ENCODE measurements at regions not wholly inside any gene's neighbourhood (a gene's known extent, or its start where the extent isn't known, plus 50 kb on each side); places are given as distances from the start of the nearest gene placed in this dataset.

GRCh38 chr4:44563496-44563895, 87.9 kb downstream of the YIPF7 start:
- no peak overlapping the region for H3K4me3 ChIP-seq (ENCODE audit: low read depth in 1 of 5, low read length in 5 of 5)
- H3K36me3 ChIP-seq (ENCODE audit: control insufficient read depth in 5 of 5, insufficient read depth in 5 of 5, low read length in 5 of 5): no peaks in the 10 kb centered on the region
- H3K4me1 ChIP-seq (ENCODE audit: control insufficient read depth in 5 of 5, insufficient read depth in 5 of 5, low read length in 5 of 5): no peaks in the 10 kb centered on the region
- no peak overlapping the region for H3K27ac ChIP-seq (ENCODE audit: low read depth, low read length)
- H3K9ac ChIP-seq (ENCODE audit: low read length in 5 of 5): no peak overlapping the region
- no peaks in the 10 kb centered on the region for H3K27me3 ChIP-seq (ENCODE audit: control insufficient read depth in 5 of 5, insufficient read depth in 4 of 5, low read length in 5 of 5)
- peaks cover 0 to 4% (median 0%) of the 10 kb centered on the region in 5 donors for H3K9me3 ChIP-seq (ENCODE audit: control insufficient read depth in 5 of 5, low read length in 5 of 5)

- no peaks in the 10 kb centered on the region for H3K36me3 ChIP-seq (ENCODE audit: control insufficient read depth in 5 of 5, insufficient read depth in 5 of 5, low read length in 5 of 5)
- no peaks in the 10 kb centered on the region for H3K4me1 ChIP-seq (ENCODE audit: control insufficient read depth in 5 of 5, insufficient read depth in 5 of 5, low read length in 5 of 5)
- H3K9ac ChIP-seq (ENCODE audit: low read length in 5 of 5): no peak overlapping the region
- H3K4me3 ChIP-seq (ENCODE audit: low read depth in 1 of 5, low read length in 5 of 5): no peak overlapping the region
- H3K9me3 ChIP-seq (ENCODE audit: control insufficient read depth in 5 of 5, low read length in 5 of 5): no peaks in the 10 kb centered on the region
- H3K27ac ChIP-seq (ENCODE audit: low read depth, low read length): no peak overlapping the region
- H3K27me3 ChIP-seq (ENCODE audit: control insufficient read depth in 5 of 5, insufficient read depth in 4 of 5, low read length in 5 of 5): no peaks in the 10 kb centered on the region
Measured at GRCh38 chr4:44558031-44558605, 93.3 kb downstream of the YIPF7 start.

GRCh38 chr4:44554768-44555167, 96.7 kb downstream of the YIPF7 start:
- Histone ChIP-seq H3K4me1 (ENCODE audit: control insufficient read depth in 5 of 5, insufficient read depth in 5 of 5, low read length in 5 of 5) (no peaks in the 10 kb centered on the region), H3K9ac (ENCODE audit: low read length in 5 of 5) (no peak overlapping the region), H3K27me3 (ENCODE audit: control insufficient read depth in 5 of 5, insufficient read depth in 4 of 5, low read length in 5 of 5) (no peaks in the 10 kb centered on the region), H3K9me3 (ENCODE audit: control insufficient read depth in 5 of 5, low read length in 5 of 5) (no peaks in the 10 kb centered on the region), H3K27ac (ENCODE audit: low read depth, low read length) (no peak overlapping the region), H3K4me3 (ENCODE audit: low read depth in 1 of 5, low read length in 5 of 5) (no peak overlapping the region), H3K36me3 (ENCODE audit: control insufficient read depth in 5 of 5, insufficient read depth in 5 of 5, low read length in 5 of 5) (no peaks in the 10 kb centered on the region)

GRCh38 chr4:44553180-44553579, 98.2 kb downstream of the YIPF7 start:
- H3K4me1 ChIP-seq (ENCODE audit: control insufficient read depth in 5 of 5, insufficient read depth in 5 of 5, low read length in 5 of 5): no peaks in the 10 kb centered on the region
- no peaks in the 10 kb centered on the region for H3K36me3 ChIP-seq (ENCODE audit: control insufficient read depth in 5 of 5, insufficient read depth in 5 of 5, low read length in 5 of 5)
- H3K9me3 ChIP-seq (ENCODE audit: control insufficient read depth in 5 of 5, low read length in 5 of 5): no peaks in the 10 kb centered on the region
- H3K27me3 ChIP-seq (ENCODE audit: control insufficient read depth in 5 of 5, insufficient read depth in 4 of 5, low read length in 5 of 5): no peaks in the 10 kb centered on the region
- H3K9ac ChIP-seq (ENCODE audit: low read length in 5 of 5): no peak overlapping the region
- H3K27ac ChIP-seq (ENCODE audit: low read depth, low read length): no peak overlapping the region
- no peak overlapping the region for H3K4me3 ChIP-seq (ENCODE audit: low read depth in 1 of 5, low read length in 5 of 5)

GRCh38 chr4:44545781-44546180, 97.2 kb upstream of the KCTD8 start:
- Histone ChIP-seq H3K9me3 (ENCODE audit: control insufficient read depth in 5 of 5, low read length in 5 of 5) (no peaks in the 10 kb centered on the region), H3K4me3 (ENCODE audit: low read depth in 1 of 5, low read length in 5 of 5) (no peak overlapping the region), H3K9ac (ENCODE audit: low read length in 5 of 5) (no peak overlapping the region), H3K27ac (ENCODE audit: low read depth, low read length) (no peak overlapping the region), H3K27me3 (ENCODE audit: control insufficient read depth in 5 of 5, insufficient read depth in 4 of 5, low read length in 5 of 5) (no peaks in the 10 kb centered on the region), H3K36me3 (ENCODE audit: control insufficient read depth in 5 of 5, insufficient read depth in 5 of 5, low read length in 5 of 5) (no peaks in the 10 kb centered on the region), H3K4me1 (ENCODE audit: control insufficient read depth in 5 of 5, insufficient read depth in 5 of 5, low read length in 5 of 5) (no peaks in the 10 kb centered on the region)

GRCh38 chr4:44544158-44544557, 95.5 kb upstream of the KCTD8 start:
- no peaks in the 10 kb centered on the region for H3K4me1 ChIP-seq (ENCODE audit: control insufficient read depth in 5 of 5, insufficient read depth in 5 of 5, low read length in 5 of 5)
- no peak overlapping the region for H3K9ac ChIP-seq (ENCODE audit: low read length in 5 of 5)

GRCh38 chr4:44538534-44538933, 89.9 kb upstream of the KCTD8 start:
- Histone ChIP-seq H3K9me3 (ENCODE audit: control insufficient read depth in 5 of 5, low read length in 5 of 5) (no peaks in the 10 kb centered on the region), H3K27ac (ENCODE audit: low read depth, low read length) (no peak overlapping the region), H3K36me3 (ENCODE audit: control insufficient read depth in 5 of 5, insufficient read depth in 5 of 5, low read length in 5 of 5) (no peaks in the 10 kb centered on the region), H3K4me1 (ENCODE audit: control insufficient read depth in 5 of 5, insufficient read depth in 5 of 5, low read length in 5 of 5) (no peaks in the 10 kb centered on the region), H3K27me3 (ENCODE audit: control insufficient read depth in 5 of 5, insufficient read depth in 4 of 5, low read length in 5 of 5) (no peaks in the 10 kb centered on the region), H3K9ac (ENCODE audit: low read length in 5 of 5) (no peak overlapping the region), H3K4me3 (ENCODE audit: low read depth in 1 of 5, low read length in 5 of 5) (no peak overlapping the region)

More at GRCh38 chr4:44544158-44544557, 95.5 kb upstream of the KCTD8 start:
- H3K36me3 ChIP-seq (ENCODE audit: control insufficient read depth in 5 of 5, insufficient read depth in 5 of 5, low read length in 5 of 5): no peaks in the 10 kb centered on the region
- H3K27me3 ChIP-seq (ENCODE audit: control insufficient read depth in 5 of 5, insufficient read depth in 4 of 5, low read length in 5 of 5): no peaks in the 10 kb centered on the region
- no peak overlapping the region for H3K4me3 ChIP-seq (ENCODE audit: low read depth in 1 of 5, low read length in 5 of 5)
- no peaks in the 10 kb centered on the region for H3K9me3 ChIP-seq (ENCODE audit: control insufficient read depth in 5 of 5, low read length in 5 of 5)
- no peak overlapping the region for H3K27ac ChIP-seq (ENCODE audit: low read depth, low read length)

GRCh38 chr4:44535981-44536380, 87.4 kb upstream of the KCTD8 start:
- Histone ChIP-seq H3K36me3 (ENCODE audit: control insufficient read depth in 5 of 5, insufficient read depth in 5 of 5, low read length in 5 of 5) (no peaks in the 10 kb centered on the region), H3K27ac (ENCODE audit: low read depth, low read length) (no peak overlapping the region), H3K27me3 (ENCODE audit: control insufficient read depth in 5 of 5, insufficient read depth in 4 of 5, low read length in 5 of 5) (no peaks in the 10 kb centered on the region), H3K9me3 (ENCODE audit: control insufficient read depth in 5 of 5, low read length in 5 of 5) (no peaks in the 10 kb centered on the region), H3K4me3 (ENCODE audit: low read depth in 1 of 5, low read length in 5 of 5) (no peak overlapping the region), H3K4me1 (ENCODE audit: control insufficient read depth in 5 of 5, insufficient read depth in 5 of 5, low read length in 5 of 5) (no peaks in the 10 kb centered on the region), H3K9ac (ENCODE audit: low read length in 5 of 5) (no peak overlapping the region)

- Histone ChIP-seq H3K4me3 (ENCODE audit: low read depth in 1 of 5, low read length in 5 of 5) (no peak overlapping the region), H3K27me3 (ENCODE audit: control insufficient read depth in 5 of 5, insufficient read depth in 4 of 5, low read length in 5 of 5) (no peaks in the 10 kb centered on the region), H3K9ac (ENCODE audit: low read length in 5 of 5) (no peak overlapping the region), H3K9me3 (ENCODE audit: control insufficient read depth in 5 of 5, low read length in 5 of 5) (no peaks in the 10 kb centered on the region), H3K36me3 (ENCODE audit: control insufficient read depth in 5 of 5, insufficient read depth in 5 of 5, low read length in 5 of 5) (no peaks in the 10 kb centered on the region), H3K27ac (ENCODE audit: low read depth, low read length) (no peak overlapping the region), H3K4me1 (ENCODE audit: control insufficient read depth in 5 of 5, insufficient read depth in 5 of 5, low read length in 5 of 5) (no peaks in the 10 kb centered on the region)
Measured at GRCh38 chr4:44532851-44533250, 84.2 kb upstream of the KCTD8 start.

GRCh38 chr4:44522761-44523445, 74.3 kb upstream of the KCTD8 start:
- Histone ChIP-seq H3K27me3 (ENCODE audit: control insufficient read depth in 5 of 5, insufficient read depth in 4 of 5, low read length in 5 of 5) (no peaks in the 10 kb centered on the region), H3K36me3 (ENCODE audit: control insufficient read depth in 5 of 5, insufficient read depth in 5 of 5, low read length in 5 of 5) (no peaks in the 10 kb centered on the region), H3K4me3 (ENCODE audit: low read depth in 1 of 5, low read length in 5 of 5) (no peak overlapping the region), H3K9me3 (ENCODE audit: control insufficient read depth in 5 of 5, low read length in 5 of 5) (no peaks in the 10 kb centered on the region), H3K27ac (ENCODE audit: low read depth, low read length) (peak overlapping the region; percentile 13), H3K4me1 (ENCODE audit: control insufficient read depth in 5 of 5, insufficient read depth in 5 of 5, low read length in 5 of 5) (peaks cover 0 to 12% (median 0%) of the 10 kb centered on the region in 5 donors), H3K9ac (ENCODE audit: low read length in 5 of 5) (no peak overlapping the region)

Measured in subcutaneous abdominal adipose tissue (tissue), 5 donors.